Neural cell (in vitro differentiated cells): ENCODE measurements at regions not wholly inside any gene's neighbourhood (a gene's known extent, or its start where the extent isn't known, plus 50 kb on each side); places are given as distances from the start of the nearest gene placed in this dataset.

Experiments
- H2AFZ ChIP-seq: fragments of 200-600, 300-800 bp; sonication (generic), shearing (Covaris generic); 2 replicates; pipeline ENCODE4 v1.6.0; 2014; ENCODE audit warnings: low read depth, mild to moderate bottlenecking, antibody characterized with exemption, low read length, moderate library complexity
- H3F3A ChIP-seq: fragments of 200-600 bp; shearing (Covaris generic); 2 replicates; pipeline ENCODE4 v1.6.1; 2016; ENCODE audit warnings: mild to moderate bottlenecking, moderate library complexity, mixed read lengths, antibody characterized with exemption, low read length; ENCODE audit not compliant: insufficient read depth, poor library complexity, severe bottlenecking
- H3K27ac ChIP-seq: fragments of 200-600, 300-800 bp; sonication (generic), shearing (Covaris generic); 2 replicates; pipeline ENCODE4 v1.5.1; 2014; ENCODE audit warnings: mild to moderate bottlenecking, low read length, moderate library complexity
- H3K27me3 ChIP-seq: fragments of 300-800, 200-600 bp; sonication (generic), shearing (Covaris generic); 2 replicates; pipeline ENCODE4 v1.6.0; 2014; ENCODE audit warnings: mild to moderate bottlenecking, low read depth, low read length, moderate library complexity; ENCODE audit not compliant: insufficient read depth
- H3K36me3 ChIP-seq: fragments of 300-800, 200-600 bp; sonication (generic), shearing (Covaris generic); 2 replicates; pipeline ENCODE4 v1.5.1; 2014; ENCODE audit warnings: mild to moderate bottlenecking, antibody characterized with exemption, low read length, moderate library complexity; ENCODE audit not compliant: insufficient read depth
- H3K4me2 ChIP-seq: fragments of 300-800, 200-600 bp; sonication (generic), shearing (Covaris generic); 2 replicates; pipeline ENCODE4 v1.6.0; 2014; ENCODE audit warnings: mild to moderate bottlenecking, low read length
- H3K4me3 ChIP-seq: fragments of 300-800, 200-600 bp; sonication (generic), shearing (Covaris generic); 2 replicates; pipeline ENCODE4 v1.5.1; 2014; ENCODE audit warnings: mild to moderate bottlenecking, low read length, moderate library complexity
- H3K79me2 ChIP-seq: fragments of 200-600 bp; shearing (Covaris generic); replicated peaks from 2 replicates; pipeline ENCODE4 v1.6.0; 2014; ENCODE audit warnings: mild to moderate bottlenecking, low read length, moderate library complexity; ENCODE audit not compliant: insufficient read depth
- H3K9ac ChIP-seq: fragments of 300-800, 200-600 bp; sonication (generic), shearing (Covaris generic); 2 replicates; pipeline ENCODE4 v1.6.1; 2016; ENCODE audit warnings: mild to moderate bottlenecking, low read length, mixed read lengths
- H3K9me2 ChIP-seq: fragments of 200-600 bp; shearing (Covaris generic); 2 replicates; pipeline ENCODE4 v1.6.1; 2016; ENCODE audit warnings: mild to moderate bottlenecking, low read length, mixed read lengths; ENCODE audit not compliant: insufficient read depth
- H3K9me3 ChIP-seq: fragments of 200-600, 300-800 bp; sonication (generic), shearing (Covaris generic); 2 replicates; pipeline ENCODE4 v1.6.1; 2016; ENCODE audit warnings: mild to moderate bottlenecking, mixed run types, low read length, moderate library complexity, mixed read lengths
- H4K20me1 ChIP-seq: fragments of 200-600 bp; shearing (Covaris generic); 2 replicates; pipeline ENCODE4 v1.6.1; 2016; ENCODE audit warnings: mild to moderate bottlenecking, mixed run types; ENCODE audit not compliant: insufficient read depth
- EP300 ChIP-seq: fragments of 450-650 bp; conservative IDR thresholded peaks from 2 replicates; pipeline ENCODE4 v1.6.1; 2014; ENCODE audit warnings: antibody characterized with exemption, mild to moderate bottlenecking, moderate library complexity; ENCODE audit not compliant: poor library complexity, severe bottlenecking
- EZH2 ChIP-seq: fragments of 200-600, 300-800 bp; shearing (Covaris generic), sonication (generic); IDR thresholded peaks from 2 replicates; pipeline ENCODE4 v1.6.1; 2014; ENCODE audit warnings: antibody characterized with exemption, low read length, borderline replicate concordance, mild to moderate bottlenecking; ENCODE audit not compliant: insufficient read depth, poor library complexity, severe bottlenecking
- MXI1 ChIP-seq: fragments of 450-650 bp; conservative IDR thresholded peaks from 2 replicates; pipeline ENCODE4 v1.6.1; 2014; ENCODE audit warnings: antibody characterized with exemption, mild to moderate bottlenecking; ENCODE audit not compliant: poor library complexity, severe bottlenecking
- POLR2AphosphoS5 ChIP-seq: IDR thresholded peaks from 2 replicates; pipeline ENCODE4 v1.6.1; 2012
- RAD21 ChIP-seq: fragments of 450-650 bp; conservative IDR thresholded peaks from 2 replicates; pipeline ENCODE4 v1.6.1; 2014; ENCODE audit warnings: antibody characterized with exemption, mild to moderate bottlenecking, moderate library complexity
- SMC3 ChIP-seq: fragments of 450-650 bp; conservative IDR thresholded peaks from 2 replicates; pipeline ENCODE4 v1.6.1; 2014; ENCODE audit warnings: antibody characterized with exemption, mild to moderate bottlenecking, moderate library complexity; ENCODE audit not compliant: poor library complexity
- TAF1 ChIP-seq: IDR thresholded peaks from 2 replicates; pipeline ENCODE4 v1.6.1; 2012; ENCODE audit warnings: low read depth
- TF ChIP-seq, protein P1 (sequence below): IDR thresholded peaks from 2 replicates; pipeline ENCODE4 v1.6.1; 2012; ENCODE audit warnings: borderline replicate concordance
- TF ChIP-seq, protein P2 (sequence below): fragments of 450-650 bp; IDR thresholded peaks from 2 replicates; pipeline ENCODE4 v1.5.1; 2014; ENCODE audit warnings: antibody characterized with exemption, mild to moderate bottlenecking, moderate library complexity; ENCODE audit not compliant: poor library complexity, severe bottlenecking

DNA sequence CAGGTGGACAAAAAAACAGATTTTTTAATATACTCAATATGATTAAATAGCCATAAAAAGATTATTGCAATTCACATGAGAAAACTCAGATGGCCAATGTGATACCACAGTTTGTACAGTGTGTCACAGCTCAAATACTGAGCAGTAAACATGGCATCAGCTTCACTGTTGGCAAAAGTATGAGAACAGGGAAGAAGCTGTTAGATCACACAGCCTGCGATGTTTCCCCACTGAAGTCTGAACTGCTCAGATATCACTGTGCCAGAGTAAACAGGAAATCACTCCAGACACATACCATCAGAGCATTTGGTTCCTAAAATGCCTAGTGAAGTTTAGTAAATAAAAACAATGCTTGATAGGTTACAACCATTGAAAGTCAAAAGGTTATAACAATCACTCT lies 347.8 kb downstream of the ETV1 start:
- H3K27me3 ChIP-seq: no peaks in the 10 kb centered on the region
- H3K27ac ChIP-seq: no peak overlapping the region
- H3K4me3 ChIP-seq: no peak overlapping the region
- H3K9me2 ChIP-seq: no peaks in the 10 kb centered on the region
- H4K20me1 ChIP-seq: no peaks in the 10 kb centered on the region
- no peak for TF ChIP-seq TAF1
- no peak for TF ChIP-seq POLR2AphosphoS5
- TF ChIP-seq EZH2: no peak
- no peak for TF ChIP-seq MXI1
- TF ChIP-seq, protein P1, sequence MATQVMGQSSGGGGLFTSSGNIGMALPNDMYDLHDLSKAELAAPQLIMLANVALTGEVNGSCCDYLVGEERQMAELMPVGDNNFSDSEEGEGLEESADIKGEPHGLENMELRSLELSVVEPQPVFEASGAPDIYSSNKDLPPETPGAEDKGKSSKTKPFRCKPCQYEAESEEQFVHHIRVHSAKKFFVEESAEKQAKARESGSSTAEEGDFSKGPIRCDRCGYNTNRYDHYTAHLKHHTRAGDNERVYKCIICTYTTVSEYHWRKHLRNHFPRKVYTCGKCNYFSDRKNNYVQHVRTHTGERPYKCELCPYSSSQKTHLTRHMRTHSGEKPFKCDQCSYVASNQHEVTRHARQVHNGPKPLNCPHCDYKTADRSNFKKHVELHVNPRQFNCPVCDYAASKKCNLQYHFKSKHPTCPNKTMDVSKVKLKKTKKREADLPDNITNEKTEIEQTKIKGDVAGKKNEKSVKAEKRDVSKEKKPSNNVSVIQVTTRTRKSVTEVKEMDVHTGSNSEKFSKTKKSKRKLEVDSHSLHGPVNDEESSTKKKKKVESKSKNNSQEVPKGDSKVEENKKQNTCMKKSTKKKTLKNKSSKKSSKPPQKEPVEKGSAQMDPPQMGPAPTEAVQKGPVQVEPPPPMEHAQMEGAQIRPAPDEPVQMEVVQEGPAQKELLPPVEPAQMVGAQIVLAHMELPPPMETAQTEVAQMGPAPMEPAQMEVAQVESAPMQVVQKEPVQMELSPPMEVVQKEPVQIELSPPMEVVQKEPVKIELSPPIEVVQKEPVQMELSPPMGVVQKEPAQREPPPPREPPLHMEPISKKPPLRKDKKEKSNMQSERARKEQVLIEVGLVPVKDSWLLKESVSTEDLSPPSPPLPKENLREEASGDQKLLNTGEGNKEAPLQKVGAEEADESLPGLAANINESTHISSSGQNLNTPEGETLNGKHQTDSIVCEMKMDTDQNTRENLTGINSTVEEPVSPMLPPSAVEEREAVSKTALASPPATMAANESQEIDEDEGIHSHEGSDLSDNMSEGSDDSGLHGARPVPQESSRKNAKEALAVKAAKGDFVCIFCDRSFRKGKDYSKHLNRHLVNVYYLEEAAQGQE: no peak
- no peak for TF ChIP-seq EP300
- TF ChIP-seq, protein P2, sequence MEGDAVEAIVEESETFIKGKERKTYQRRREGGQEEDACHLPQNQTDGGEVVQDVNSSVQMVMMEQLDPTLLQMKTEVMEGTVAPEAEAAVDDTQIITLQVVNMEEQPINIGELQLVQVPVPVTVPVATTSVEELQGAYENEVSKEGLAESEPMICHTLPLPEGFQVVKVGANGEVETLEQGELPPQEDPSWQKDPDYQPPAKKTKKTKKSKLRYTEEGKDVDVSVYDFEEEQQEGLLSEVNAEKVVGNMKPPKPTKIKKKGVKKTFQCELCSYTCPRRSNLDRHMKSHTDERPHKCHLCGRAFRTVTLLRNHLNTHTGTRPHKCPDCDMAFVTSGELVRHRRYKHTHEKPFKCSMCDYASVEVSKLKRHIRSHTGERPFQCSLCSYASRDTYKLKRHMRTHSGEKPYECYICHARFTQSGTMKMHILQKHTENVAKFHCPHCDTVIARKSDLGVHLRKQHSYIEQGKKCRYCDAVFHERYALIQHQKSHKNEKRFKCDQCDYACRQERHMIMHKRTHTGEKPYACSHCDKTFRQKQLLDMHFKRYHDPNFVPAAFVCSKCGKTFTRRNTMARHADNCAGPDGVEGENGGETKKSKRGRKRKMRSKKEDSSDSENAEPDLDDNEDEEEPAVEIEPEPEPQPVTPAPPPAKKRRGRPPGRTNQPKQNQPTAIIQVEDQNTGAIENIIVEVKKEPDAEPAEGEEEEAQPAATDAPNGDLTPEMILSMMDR: no peak
- no peak for TF ChIP-seq SMC3
- no peak for TF ChIP-seq RAD21
- H3K36me3 ChIP-seq: no peaks in the 10 kb centered on the region
- no peaks in the 10 kb centered on the region for H3F3A ChIP-seq
- H3K79me2 ChIP-seq: no peaks in the 10 kb centered on the region
- H3K4me2 ChIP-seq: no peak overlapping the region
- H3K9me3 ChIP-seq: no peaks in the 10 kb centered on the region
- H3K9ac ChIP-seq: no peak overlapping the region
- H2AFZ ChIP-seq: no peak overlapping the region

- TF ChIP-seq MXI1 (no peak), EZH2 (no peak), EP300 (no peak), TAF1 (no peak), RAD21 (no peak), SMC3 (no peak), POLR2AphosphoS5 (no peak)
- TF ChIP-seq, protein P2: no peak
- TF ChIP-seq, protein P1: no peak
- no peaks in the 10 kb centered on the region for H3K36me3 ChIP-seq
- H3K4me3 ChIP-seq: no peak overlapping the region
- no peak overlapping the region for H3K9ac ChIP-seq
- H3K9me2 ChIP-seq: no peaks in the 10 kb centered on the region
- no peak overlapping the region for H3K27ac ChIP-seq
- H3F3A ChIP-seq: no peaks in the 10 kb centered on the region
- no peaks in the 10 kb centered on the region for H3K27me3 ChIP-seq
- no peak overlapping the region for H3K4me2 ChIP-seq
- H4K20me1 ChIP-seq: no peaks in the 10 kb centered on the region
- H3K79me2 ChIP-seq: no peaks in the 10 kb centered on the region
- H2AFZ ChIP-seq: no peak overlapping the region
- no peaks in the 10 kb centered on the region for H3K9me3 ChIP-seq
Observed at GRCh38 chr7:13651167-13651566, 338.3 kb downstream of the ETV1 start.
